ENCODE measurements at regions not wholly inside any gene's neighbourhood (a gene's known extent, or its start where the extent isn't known, plus 50 kb on each side); places are given as distances from the start of the nearest gene placed in this dataset.

DNA sequence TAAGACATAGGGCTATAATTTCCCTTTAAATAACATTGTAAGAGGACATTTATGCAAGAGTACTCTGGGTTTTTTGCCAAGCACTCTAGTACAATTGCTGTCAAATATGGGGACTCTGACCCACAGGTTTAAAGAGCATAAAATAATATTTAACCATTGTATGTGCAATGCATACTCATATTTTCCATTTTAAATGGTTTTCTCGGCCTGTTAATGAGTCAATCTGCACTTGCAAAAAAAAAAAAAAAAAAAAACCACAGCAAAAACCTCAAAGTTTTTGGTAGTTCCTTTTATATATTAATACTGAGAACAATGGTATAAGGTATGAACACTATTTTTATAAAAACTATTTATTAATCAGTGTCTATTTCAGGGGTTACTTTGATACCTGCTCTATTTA lies 304.0 kb upstream of the CBLB start:
- TF ChIP-seq, protein P1, sequence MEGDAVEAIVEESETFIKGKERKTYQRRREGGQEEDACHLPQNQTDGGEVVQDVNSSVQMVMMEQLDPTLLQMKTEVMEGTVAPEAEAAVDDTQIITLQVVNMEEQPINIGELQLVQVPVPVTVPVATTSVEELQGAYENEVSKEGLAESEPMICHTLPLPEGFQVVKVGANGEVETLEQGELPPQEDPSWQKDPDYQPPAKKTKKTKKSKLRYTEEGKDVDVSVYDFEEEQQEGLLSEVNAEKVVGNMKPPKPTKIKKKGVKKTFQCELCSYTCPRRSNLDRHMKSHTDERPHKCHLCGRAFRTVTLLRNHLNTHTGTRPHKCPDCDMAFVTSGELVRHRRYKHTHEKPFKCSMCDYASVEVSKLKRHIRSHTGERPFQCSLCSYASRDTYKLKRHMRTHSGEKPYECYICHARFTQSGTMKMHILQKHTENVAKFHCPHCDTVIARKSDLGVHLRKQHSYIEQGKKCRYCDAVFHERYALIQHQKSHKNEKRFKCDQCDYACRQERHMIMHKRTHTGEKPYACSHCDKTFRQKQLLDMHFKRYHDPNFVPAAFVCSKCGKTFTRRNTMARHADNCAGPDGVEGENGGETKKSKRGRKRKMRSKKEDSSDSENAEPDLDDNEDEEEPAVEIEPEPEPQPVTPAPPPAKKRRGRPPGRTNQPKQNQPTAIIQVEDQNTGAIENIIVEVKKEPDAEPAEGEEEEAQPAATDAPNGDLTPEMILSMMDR (IDR thresholded peaks at IDR 0.05; ENCODE audit: borderline replicate concordance): no peak
- intact Hi-C loops (cut with micrococcal nuclease): no loop called here

DNA sequence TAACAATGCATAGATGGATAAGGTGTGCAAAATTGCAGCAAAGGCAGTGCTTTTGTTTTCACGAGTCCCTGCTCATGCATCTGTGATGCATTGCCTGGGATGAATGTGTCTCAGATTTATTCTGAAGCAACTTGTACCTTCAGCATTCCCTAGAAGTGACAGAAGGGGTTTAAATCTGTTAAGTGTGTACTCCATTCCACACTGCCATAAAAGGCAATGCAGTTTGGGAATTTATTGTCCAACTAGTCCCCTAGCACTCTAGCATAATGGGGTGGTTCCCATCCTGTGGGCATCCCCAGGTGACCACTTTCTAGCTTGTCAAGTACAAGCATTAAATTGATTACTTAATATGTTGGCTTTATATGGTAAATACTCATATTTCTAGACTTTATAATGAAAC lies 306.5 kb upstream of the CBLB start:
- no peaks in the 10 kb centered on the region for H3K4me1 ChIP-seq
- no peaks in the 10 kb centered on the region for H3K36me3 ChIP-seq
- intact Hi-C loops (cut with micrococcal nuclease): no loop called here
- no peak for DNase-seq
- no peak overlapping the region for H3K4me3 ChIP-seq
- no peak overlapping the region for H3K27ac ChIP-seq (replicated peaks)
- H3K9me3 ChIP-seq (replicated peaks): no peaks in the 10 kb centered on the region
- H3K27me3 ChIP-seq (ENCODE audit: low read depth): no peaks in the 10 kb centered on the region
- TF ChIP-seq, protein P1 (IDR thresholded peaks at IDR 0.05; ENCODE audit: borderline replicate concordance): no peak

More for the DNA sequence above, 304.0 kb upstream of the CBLB start:
- H3K27me3 ChIP-seq (ENCODE audit: low read depth): no peaks in the 10 kb centered on the region
- no peak for DNase-seq
- H3K9me3 ChIP-seq (replicated peaks): no peaks in the 10 kb centered on the region
- H3K4me1 ChIP-seq: no peaks in the 10 kb centered on the region
- no peak overlapping the region for H3K27ac ChIP-seq (replicated peaks)
- H3K36me3 ChIP-seq: no peaks in the 10 kb centered on the region
- H3K4me3 ChIP-seq: no peak overlapping the region

DNA sequence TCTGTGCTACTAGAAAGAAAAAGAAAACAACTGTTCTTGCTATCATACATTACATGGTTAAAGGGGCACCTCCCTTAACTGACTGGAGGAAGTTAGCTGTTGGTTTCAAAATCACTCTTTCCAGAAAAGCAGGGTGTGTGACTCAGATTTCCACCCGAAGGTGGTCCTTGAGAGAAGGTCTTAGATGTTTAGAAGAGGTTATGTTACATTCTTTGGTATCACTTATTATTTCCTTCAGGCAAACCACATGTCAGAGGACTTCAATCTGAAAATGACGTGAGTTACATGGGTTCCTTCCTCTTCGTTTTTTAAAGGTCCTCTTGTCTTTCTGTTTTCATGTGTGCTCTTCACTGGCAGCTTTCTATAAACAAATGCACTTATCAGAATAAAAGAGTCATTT lies 307.9 kb upstream of the CBLB start:
- no peak overlapping the region for H3K27ac ChIP-seq (replicated peaks)
- intact Hi-C loops (cut with micrococcal nuclease): no loop called here
- no peak overlapping the region for H3K4me3 ChIP-seq
- no peaks in the 10 kb centered on the region for H3K27me3 ChIP-seq (ENCODE audit: low read depth)
- no peaks in the 10 kb centered on the region for H3K36me3 ChIP-seq
- no peaks in the 10 kb centered on the region for H3K4me1 ChIP-seq
- TF ChIP-seq, protein P1 (IDR thresholded peaks at IDR 0.05; ENCODE audit: borderline replicate concordance): no peak
- no peaks in the 10 kb centered on the region for H3K9me3 ChIP-seq (replicated peaks)
- DNase-seq: no peak

DNA sequence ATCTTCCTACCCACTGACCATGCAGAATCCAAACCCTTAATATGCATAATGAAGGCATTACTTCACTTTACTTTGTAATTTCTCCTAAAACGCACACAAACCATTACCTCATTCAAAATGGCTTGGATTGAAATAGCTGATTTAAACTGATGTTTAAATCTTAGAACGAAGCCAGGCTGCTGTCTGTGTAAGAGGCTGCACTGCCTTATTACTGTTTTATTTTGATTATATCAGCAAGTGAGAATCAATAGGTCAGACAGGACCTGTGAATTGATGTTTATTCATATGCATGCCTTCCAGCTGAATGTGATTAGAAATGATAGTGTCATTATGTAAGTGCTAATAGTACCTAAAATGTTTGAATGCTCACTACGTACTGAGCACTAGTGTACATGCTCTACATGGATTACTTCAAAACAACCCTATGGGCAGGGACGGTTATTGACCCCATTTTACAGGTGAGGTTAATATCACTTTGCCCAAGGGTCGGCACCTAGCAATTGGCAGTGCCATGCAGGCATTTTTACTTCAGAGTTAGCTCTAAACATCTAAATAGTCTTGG lies 314.2 kb upstream of the CBLB start:
- no peak for DNase-seq
- no peaks in the 10 kb centered on the region for H3K36me3 ChIP-seq
- no peaks in the 10 kb centered on the region for H3K27me3 ChIP-seq (ENCODE audit: low read depth)
- peaks cover 4% of the 10 kb centered on the region for H3K4me1 ChIP-seq
- TF ChIP-seq, protein P1 (IDR thresholded peaks at IDR 0.05; ENCODE audit: borderline replicate concordance): no peak
- no peaks in the 10 kb centered on the region for H3K9me3 ChIP-seq (replicated peaks)
- intact Hi-C loops (cut with micrococcal nuclease): no loop called here
- H3K27ac ChIP-seq (replicated peaks): no peak overlapping the region
- H3K4me3 ChIP-seq: no peak overlapping the region

DNA sequence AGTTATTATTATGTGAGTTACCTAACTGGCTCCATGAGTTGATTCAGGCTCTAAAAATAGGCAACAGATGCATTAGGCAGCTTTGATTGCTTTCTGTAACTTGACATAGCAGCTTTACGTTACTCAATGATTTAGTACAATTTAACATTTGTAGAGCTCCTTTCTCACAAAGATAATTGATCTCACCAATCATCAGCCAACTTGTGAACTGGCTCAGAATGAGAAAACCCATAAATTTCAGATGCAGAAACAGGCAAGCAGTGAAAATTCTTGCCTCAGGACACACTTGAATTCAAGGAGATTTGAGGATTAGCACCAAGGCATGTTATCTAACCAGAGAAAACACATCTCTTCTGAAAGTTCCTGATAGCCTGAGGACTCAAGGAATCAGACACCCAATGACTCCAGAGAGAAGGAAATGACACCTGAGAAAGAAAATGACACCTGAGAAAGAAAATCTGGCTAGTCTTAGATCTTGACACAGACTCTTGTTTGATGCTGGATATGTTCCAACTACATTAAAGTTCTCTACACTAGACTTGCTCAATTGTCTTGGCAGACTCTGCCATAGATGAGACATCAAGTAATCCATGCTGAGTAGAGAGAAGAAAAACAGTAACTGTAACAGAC lies 315.1 kb upstream of the CBLB start:
- Histone ChIP-seq H3K9me3 (replicated peaks) (no peaks in the 10 kb centered on the region), H3K4me1 (peaks cover 4% of the 10 kb centered on the region), H3K27me3 (ENCODE audit: low read depth) (no peaks in the 10 kb centered on the region), H3K27ac (replicated peaks) (no peak overlapping the region), H3K4me3 (no peak overlapping the region), H3K36me3 (no peaks in the 10 kb centered on the region)
- no peak for DNase-seq
- TF ChIP-seq, protein P1 (IDR thresholded peaks at IDR 0.05; ENCODE audit: borderline replicate concordance): no peak
- intact Hi-C loops (cut with micrococcal nuclease): no loop called here
